Fibroblast of skin of scalp (primary cell): ENCODE measurements at regions not wholly inside any gene's neighbourhood (a gene's known extent, or its start where the extent isn't known, plus 50 kb on each side); places are given as distances from the start of the nearest gene placed in this dataset.
A peak's percentile ranks its signal among the peaks of the same experiment; 100 is the strongest.

Experiments used
- DNase-seq: peaks from one replicate; pipeline ENCODE4 v3.0.0-alpha.2; 2013

DNA sequence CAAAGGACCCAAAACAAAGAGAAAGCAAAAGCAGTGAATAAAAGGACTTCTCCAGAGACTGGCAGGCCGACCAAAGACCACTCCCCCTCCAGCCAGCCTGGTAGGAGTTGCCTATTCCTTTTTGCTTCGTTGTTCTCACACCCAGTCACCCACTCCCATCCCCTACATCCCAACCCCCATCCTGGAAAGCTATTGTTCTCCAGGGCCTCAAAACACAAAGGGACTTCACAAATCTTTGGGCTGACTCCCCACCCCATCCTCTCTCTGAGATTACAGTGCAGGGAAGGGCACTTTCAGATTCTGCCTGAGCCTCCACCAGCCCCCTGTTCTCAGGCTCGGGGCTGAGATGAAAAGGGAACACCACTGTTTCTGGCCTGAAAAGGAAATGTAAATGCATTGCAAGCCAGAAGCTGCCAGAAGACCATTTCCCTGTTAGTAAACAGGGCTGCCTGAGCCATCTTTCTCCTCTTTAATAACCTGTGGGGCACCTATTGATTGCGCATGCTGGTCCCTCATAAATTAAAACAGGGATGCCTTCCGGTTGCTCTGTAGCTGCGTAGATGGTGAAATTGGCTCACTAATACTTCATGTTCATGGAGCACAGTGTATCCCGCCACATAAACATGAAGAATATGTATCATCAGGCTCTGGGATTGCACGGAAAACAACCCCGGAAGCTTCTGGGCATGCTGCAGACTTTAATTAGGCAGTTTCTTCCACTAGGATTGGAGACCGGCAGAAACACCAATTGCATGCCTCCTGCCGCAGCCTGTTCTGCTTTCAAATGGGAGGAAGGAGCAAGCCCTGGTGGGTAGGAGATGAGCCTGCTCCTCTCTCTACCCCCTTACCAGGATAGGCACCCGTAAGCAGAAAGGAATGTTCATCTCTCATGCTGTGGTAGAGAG lies 130.3 kb upstream of the FUT8 start:
- peak; percentile 92 for DNase-seq

DNA sequence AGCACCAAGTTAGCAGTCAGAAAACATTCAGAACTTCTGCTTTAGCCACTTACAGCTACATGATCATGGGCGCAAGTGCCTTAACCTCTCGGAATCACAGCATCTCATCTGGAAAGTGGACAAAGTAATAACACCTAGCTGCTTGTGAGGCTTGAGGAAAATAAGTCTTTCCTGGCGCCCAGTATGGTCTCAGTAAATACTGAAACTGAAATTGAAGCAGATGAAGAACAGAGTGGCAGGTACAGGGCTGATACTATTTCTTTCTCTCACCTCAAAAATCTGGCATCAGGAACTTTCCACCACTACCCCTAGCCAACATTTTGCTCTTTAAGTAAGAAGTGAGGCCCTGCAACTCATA lies 129.7 kb upstream of the FUT8 start:
- DNase-seq, result no peak

DNA sequence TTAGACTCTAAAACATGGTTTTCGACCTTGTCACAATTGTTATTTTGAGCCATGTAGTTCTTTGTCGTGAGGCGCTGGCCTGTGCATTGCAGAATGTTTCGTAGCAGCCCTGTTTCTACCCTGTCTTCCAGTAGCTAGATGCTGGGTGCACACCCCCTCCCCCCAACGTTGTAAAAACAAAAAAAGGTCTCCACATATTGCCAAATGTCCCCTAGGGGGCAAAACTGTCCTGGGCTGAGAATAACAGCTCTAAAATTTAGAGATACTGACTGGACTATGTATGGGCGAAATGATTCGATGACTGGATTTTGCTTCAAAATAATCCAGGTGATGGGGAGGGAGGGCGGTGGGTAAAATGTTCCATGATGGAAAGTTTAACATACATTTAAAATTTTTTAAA lies 126.1 kb upstream of the FUT8 start:
- peak; percentile 41 for DNase-seq

DNA sequence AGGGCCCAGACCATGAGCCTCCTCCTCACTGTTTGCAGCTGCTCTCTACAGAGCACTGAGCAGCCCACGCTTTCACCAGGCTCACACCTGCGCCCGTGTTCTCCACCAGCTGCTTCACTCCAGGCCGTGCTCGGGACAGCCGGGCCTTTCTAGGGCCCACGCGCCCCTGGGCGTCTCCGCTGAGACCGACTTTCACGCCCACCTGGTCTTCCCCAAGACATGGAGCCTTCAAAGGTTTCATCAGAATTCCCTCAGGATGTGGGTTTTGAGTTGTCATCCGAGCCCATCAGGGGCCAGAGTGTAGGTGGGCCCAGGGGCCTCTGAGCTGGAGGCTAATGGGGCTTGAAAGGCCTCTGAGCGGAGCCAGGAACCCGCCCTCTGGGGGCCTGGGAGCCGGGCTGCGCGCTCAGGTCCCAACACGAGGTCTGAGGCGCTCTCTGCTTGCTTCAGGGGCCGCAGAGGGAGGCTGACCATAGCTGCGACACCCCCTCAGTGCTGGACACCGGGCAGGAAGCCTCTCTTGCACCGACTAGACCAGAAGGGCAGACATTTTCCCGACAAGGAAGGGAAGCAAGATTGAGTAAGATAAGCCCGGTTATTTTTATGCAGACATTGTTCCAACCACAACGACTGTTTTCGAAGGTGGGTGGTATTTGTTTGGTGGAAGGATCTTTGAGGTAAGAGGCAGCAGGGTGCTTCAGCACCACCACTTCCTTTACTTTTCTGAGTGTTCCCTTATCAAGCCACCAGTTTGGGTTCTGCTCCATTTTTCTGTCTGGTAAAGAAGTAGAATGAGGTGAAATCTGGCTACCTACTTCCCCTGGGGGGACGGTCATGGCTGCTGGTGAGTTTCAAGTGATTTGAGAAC lies 125.0 kb upstream of the FUT8 start:
- DNase-seq, result no peak

DNA sequence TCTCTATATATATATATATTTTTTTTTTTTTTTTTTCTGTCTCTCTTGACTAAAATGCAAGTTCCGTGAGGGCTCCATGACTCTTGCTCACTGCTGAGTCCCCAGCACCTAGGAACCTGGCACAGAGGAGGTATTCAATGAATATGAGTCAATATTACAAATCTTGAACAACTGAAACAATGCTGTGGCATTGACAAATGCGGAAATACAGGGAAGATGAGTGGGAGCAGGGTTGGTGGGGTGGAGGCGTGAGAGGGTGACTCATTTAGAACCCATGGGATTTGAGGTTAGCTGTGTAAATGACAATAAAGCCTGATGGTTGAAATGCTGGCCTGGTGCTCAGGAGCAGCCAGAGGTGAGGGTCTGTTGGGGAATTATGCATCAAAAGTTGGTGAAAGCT lies 121.7 kb upstream of the FUT8 start:
- peak; percentile 93 for DNase-seq

DNA sequence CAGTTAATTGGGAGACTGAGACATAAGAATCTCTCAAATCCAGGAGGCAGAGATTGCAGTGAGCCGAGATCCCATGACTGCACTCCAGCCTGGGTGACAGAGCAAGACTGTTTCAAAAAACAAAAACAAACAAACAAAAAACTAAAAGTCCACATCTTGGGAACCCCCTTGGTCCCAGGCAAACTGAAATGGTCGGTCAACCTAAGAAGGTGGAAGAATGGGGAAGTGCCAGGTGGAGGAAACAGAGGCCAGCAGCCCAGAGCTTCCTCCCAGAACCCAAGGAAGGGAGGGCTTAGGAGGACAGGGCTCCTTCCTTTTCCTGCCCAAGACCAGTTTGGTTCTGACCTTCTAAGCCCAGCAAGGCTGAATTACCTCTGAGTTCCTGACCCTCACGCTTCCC lies 121.0 kb upstream of the FUT8 start:
- DNase-seq, result no peak

DNA sequence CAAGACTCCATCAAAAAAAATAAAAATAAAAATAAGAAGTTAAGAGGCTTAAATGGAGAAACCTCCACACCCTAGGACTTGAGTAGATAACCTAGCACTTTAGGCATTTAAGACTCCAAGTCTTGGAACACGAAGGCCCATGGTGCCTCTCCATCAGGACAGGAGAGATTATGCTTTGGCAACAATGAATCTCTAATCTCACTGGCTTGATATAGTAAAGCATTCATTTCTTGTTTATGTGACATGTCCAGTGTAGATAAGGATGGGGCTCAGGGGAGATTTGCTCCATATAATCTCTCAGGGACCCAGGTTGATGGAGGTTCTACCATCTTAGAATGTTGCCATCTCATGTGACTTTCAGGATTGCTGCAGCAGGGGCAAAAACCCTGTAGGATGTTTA lies 117.7 kb upstream of the FUT8 start:
- DNase-seq, result no peak

DNA sequence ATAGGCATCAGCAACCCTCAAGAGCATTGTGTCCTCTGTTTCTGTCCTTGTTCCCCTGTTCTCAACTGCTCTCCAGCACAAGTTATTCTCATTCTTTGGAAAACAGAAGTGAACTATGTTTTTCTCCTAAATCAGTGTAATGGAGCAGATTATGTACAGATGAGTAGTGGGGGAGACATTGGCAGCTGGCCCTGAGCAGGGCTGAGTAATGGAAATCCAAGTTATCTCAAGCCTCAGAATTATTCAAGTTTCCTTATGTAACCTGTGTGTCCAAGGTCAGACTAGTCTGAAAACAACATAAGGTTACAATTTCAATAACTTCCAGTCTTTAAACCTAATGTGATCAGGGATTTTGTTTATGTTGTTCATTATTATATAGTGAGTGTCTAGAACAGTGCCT lies 116.1 kb upstream of the FUT8 start:
- no peak for DNase-seq

DNA sequence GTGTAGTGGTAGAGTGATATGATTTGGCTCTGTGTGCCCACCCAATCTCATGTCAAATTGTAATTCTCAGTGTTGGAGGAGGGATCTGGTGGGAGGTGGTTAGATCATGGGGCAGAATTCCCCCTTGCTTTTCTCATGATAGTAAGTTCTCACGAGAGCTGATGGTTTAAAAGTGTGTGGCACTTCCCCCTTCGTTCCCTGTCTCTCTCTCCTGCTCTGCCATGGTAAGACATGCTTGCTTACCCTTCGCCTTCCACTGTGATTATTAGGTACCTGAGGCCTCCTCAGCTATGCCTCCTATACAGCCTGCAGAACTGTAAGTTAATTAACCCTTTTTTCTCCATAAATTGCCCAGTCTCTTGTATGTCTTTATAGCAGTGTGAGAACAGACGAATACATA lies 115.7 kb upstream of the FUT8 start:
- no peak for DNase-seq

DNA sequence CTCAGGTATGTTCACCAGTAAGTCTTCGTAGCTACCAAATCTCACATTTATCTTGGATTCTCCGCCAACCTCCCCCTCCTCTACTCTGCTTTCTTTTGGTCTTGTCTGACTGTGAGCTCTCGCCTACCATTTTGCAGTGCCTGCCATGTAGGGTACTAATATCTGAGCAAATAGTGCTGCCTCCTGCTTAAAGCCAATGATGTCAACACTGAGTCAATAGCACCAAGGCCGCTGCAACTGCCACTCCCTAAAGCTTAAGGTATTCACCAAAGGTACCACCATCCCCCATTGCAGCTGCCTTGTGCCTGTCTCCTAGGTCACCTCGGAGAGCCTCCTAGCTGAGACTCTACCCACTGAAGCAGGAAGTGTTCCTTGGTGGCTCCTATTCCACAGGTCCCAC lies 114.8 kb upstream of the FUT8 start:
- DNase-seq, result no peak

DNA sequence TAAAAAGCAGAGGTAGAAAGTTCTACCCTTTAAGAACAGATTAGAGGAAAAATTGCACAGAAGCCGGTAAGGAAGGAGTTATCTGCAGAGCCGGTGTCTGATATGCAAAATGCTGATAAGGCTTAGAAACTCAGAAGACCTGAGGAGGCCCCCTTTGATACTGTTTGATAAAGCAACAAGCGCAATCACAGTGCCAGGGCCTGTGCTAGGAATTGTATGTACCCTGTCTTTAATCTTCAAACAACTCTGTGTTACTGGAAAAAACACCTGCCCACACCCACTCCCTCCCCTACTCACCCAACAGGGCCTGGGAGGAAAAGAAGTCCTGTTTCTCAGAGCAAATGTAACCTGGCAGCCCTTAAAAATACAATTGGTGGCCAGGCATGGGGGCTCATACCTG lies 112.7 kb upstream of the FUT8 start:
- DNase-seq, result no peak

DNA sequence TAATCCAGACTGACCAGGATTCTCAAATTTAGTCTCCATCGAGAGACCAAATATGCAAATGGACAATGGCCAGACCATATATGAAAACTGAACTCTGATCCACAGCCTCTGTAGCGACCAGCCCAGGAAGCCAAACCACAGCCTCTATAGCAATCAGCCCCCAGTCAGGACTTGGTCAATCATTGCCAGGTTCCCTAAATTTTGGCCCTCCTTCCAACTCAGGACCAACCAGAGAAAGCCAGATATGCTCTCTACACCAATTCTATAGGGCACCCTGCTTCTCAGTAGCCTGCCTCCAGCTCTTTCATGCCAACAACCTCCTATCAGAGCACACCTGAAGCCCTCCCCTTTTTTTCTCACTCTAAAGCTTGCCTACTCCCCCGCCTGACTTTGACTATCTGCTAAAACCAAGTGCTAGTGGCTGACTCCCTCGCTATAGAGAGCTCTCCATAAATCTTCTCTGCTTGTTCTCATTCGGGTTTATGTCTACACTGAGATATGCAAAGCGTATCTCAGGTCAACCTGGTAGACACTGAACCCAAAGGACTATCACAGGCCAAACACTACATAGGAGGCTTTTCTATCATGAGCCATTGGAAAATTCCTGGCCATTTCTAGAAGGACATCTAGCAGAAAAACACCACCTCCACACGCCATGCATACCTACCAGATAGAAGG lies 110.5 kb upstream of the FUT8 start:
- no peak for DNase-seq

DNA sequence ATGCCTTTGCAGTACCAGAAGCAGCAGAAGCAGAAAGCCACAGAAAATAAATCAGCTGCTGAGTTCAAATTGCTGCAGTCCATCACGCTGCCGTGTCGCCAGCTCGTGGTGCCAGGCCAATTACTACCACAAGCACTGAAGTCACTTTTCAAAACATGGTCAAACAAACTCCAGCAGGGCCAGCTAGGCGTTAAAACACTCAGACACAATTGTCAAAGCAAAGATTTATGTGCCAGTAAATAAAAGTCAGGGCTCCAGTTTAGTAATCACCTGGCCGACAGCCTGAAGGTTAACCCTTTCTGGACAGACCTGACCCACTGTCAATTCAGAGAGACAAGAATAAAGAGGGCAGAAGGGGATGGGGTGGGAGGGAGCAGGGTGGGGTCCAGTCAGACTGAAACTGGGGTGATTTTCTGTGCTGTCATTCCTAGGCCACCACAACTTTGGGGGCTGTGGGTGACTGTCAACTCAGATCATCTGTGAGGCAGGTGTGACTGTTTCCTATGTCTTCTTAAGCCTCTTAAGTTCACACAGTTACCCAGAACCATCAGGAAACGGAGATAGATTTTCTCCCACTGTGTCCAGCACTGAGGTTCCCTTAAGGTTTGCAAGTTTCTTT lies 109.8 kb upstream of the FUT8 start:
- DNase-seq, result no peak

DNA sequence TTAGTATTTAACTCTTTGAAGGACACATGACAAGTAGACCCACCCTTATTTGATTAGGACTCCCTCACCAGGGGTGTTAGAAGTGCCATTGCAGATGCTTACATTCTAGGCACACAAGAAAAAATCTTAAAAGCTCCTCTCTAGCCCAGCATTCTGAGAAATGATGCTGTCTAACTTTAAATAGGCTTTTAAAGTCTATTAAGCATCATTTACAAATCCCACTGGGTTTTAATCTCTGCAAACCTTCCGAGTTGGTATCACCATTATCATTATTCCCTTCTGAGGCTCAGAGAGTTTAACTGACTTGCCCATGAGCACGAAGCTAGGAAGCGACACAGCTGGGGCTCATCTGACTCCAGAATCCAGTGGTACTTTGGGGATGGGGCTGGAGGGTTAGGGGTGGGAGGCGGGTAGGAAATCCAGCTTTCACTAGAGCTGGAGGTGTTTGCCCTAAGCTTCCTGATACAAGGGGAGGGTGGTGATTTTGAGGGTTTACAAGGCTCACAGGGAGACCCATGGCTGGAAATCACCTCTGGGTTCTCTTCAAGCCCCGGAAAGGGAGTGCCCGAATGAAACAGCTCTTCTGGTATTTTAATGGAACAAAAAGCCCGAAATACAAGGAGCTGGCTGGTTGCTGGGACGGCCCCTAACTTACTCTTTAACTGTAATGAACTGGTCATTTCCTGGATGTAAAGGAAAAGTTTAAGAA lies 109.2 kb upstream of the FUT8 start:
- DNase-seq, result no peak

DNA sequence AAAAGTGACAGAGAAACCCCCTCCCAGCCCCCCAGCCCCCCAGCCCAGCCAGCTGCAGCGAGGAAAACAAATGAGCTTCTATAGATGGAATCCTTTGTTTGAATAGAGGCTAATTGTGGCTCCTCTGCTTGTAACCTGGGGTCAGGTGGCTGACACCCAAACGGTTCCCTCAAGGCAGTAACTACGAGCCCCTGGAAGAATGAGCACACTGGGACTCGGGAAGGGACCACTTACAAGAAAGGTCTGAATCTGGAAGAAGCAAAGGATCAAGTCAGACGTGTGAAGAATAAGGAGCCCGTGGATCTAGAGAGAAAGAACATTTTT lies 108.7 kb upstream of the FUT8 start:
- no peak for DNase-seq

DNA sequence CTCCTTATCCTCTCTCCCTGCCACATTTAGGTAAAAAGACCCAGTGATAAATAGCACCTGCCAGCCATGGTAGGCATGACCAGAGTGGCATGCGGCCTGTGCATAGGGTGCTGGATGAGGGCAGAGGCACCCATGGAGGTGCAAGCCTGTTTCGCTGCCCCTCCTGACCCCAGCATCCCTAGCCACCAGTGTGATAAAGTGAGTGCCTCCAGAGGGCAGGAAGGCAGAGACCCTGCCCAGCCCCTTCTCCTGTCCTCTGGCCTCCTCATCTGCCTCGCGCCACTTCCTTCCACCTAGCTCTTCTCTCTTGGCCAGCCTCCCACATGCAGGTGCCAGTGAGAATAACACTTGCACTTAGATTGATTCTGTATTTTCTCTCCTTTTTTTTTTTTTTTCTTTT lies 108.3 kb upstream of the FUT8 start:
- DNase-seq, result no peak

DNA sequence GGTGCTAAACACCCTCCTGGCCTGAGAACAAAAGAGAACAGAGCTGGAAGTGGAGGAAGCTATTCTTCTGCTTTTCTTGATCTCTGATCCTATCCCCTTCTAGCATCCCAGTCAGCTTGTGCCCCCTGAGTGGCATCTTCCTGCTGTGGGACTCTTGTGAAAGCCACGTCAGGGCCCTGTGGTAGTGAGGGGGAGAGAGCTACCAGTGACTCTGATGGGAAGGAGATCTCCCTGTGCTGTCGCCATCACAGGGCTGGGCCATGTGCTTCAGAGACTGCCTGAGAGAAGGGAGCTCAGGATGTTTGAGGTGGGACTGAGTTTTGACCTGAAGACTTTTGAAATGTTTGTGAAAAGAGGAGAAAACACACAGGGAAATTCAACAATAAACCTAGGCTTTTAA lies 107.6 kb upstream of the FUT8 start:
- no peak for DNase-seq

DNA sequence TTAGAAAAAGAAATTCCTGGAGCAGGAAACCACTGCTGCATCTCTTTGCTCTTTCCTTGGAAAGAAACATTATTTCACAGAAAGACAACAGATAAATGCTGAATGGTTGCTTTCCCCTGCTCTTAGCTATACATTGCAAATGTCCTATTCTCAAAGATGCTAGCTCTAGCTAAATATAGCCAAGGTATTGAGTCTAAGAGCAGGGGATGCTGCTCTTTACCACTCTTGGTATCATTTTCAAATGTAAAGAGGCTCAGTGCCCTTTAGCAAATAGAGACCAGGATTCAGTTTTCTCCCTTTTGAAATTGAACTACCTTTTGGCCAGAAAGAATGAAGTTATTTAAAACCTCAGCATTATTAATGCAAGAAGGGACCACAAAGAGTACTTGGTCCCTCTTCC lies 104.0 kb upstream of the FUT8 start:
- DNase-seq, result no peak

DNA sequence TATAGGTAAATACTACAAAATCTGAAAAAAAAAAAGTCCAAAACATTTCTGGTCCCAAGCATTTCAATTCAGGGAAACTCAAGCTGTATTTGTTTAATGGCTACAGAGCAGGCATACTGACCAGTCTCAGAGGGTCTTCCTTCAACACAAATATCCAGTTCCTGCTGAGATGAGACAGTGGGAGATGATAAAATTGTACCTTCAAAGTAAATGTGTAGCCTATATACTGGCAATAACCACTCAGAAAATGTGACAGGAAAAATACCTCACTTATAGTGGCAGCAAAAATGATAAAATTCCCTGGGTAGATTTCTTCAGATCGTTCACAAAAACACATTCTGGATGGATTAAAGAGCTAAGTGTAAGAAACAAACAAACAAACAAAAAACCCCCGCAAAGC lies 102.0 kb upstream of the FUT8 start:
- DNase-seq, result no peak

DNA sequence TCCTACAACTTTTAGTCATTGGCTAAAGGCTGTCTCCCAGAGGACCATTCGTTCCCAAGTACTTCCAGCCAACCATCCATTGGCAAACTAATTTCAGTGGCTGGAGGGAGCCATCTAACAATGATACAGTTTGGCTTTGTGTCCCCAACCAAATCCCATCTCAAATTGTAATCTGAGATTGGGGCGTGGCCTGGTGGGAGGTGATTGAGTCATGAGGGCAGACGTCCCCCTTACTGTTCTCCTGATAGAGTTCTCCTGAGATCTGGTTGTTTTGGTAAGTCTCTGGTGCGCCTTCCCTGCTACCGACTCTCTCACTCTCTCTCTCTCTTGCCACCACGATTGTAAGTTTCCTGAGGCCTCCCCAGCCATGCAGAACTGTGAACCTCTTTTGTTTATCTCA lies 99.7 kb upstream of the FUT8 start:
- no peak for DNase-seq

DNA sequence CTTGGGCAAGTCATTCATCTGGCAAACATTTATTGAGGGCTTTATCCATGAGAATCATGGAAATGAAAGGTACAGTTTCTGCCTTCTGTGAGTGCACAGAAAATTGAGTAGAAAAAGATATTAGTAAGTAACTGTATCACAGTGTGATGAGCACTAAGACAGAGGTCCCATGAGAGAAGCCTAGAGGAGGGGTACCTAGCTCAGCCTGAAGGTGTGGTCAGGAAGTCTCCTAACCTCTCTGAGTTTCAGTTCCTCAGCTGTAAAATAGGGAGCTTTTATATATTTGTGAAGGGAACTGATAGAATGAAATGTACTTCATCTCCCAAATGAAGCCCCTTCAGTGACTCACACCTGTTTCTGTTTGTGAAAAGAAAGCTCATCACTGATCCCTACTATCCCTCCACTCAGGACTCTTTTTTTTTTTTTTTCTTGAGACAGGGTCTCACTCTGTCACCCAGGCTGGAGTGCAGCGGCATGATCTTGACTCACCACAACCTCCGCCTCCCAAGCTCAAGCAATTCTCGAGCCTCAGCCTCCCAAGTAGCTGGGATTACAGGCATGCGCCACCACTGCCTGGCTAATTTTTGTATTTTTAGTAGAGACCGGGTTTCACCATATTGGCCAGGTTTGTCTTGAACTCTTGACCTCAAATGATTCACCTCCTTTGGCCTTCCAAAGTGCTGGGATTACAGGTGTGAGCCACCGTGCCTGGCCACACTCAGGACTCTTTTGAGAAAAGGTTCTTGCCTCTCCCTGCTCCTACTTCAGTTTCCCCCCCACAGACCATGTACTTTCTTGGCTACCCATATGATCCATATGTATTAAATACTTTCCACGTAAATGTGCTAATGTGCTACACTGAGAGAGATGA lies 93.7 kb upstream of the FUT8 start:
- DNase-seq, result no peak
